Stimulated activated CD4-positive, alpha-beta T cell treated with anti-CD3 and anti-CD28 coated beads, TNF-alpha, amount 100 ng/mL, for 4 hours (primary cell): ENCODE measurements at regions not wholly inside any gene's neighbourhood (a gene's known extent, or its start where the extent isn't known, plus 50 kb on each side); places are given as distances from the start of the nearest gene placed in this dataset.

Source experiments
- DNase-seq, 3 experiments: peaks; one replicate each; pipeline ENCODE4 v3.0.0-alpha.2; 2020; ENCODE audit warnings: low read depth in 3 of 3

DNA sequence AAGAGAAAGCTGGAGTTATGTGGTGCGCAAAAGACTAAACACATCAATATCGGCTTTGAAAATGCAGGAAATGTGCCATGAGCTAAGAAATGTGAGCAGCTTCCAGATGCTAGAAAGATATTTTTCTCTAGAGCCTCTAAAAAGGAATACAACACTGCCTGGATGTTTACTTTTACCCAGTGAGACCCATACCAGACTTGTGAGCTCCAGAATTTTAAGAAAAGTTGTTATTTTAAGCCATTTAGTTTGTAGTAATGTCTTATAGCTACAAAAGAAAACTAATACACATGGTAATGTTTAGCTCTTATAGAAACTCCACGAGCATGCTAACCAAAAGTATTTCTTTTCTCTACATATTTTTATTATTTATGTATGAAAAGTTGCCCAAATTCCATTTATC lies 1389.4 kb downstream of the C4orf33 start:
- DNase-seq: no peak

DNA sequence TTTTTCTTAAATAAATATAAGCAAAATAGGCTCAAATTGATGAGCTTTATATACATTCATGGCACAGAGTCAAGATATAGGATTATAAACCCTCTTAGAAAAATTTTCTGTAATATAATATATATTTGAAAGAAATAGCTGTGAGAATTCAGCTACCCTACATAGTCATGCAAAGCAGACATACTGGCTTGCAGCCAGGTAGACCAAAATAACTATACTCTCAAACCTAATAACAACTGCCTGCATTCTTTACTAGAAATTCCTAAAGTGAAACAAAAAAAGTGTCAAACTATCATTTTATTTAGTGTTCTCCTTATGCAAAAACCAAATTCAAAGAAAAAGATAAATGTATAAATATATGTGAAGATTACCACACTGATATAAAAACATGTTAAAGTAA lies 1390.2 kb downstream of the C4orf33 start:
- DNase-seq: no peak

DNA sequence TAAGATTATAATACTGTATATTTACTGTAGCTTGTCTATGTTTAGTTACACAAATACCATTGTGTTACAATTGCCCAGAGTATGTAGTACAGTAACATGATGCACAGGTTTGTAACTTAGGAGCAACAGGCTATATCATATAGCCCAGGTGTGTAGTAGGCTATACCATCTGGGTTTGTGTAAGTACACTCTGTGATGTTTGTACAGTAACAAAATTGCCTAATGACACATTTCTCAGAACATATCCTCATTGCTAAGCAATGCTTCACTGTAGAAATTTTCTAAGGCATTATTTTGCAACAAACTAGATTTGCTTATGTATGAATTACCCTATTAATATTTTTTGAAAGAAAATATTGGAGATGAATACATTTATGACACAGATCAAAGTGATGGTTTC lies 1390.9 kb downstream of the C4orf33 start:
- no peak for DNase-seq

DNA sequence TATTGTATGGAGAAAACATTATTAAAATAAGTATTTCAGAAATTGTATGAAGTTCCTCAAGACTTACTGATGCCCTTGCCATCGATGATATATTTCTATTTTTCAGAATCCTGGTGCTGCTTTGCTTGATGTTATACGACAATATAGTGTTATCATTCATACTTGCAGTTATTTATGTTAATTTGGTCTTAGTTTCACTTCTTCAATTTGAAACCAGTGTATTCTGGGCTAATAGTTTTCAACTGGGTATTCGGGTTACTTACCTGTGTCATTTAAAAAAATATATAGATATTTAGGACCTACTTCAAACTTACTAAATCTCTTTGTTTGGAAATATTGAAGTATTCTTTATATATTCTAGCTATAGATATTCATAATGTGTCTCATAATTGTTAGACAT lies 1414.7 kb downstream of the C4orf33 start:
- DNase-seq: no peak

DNA sequence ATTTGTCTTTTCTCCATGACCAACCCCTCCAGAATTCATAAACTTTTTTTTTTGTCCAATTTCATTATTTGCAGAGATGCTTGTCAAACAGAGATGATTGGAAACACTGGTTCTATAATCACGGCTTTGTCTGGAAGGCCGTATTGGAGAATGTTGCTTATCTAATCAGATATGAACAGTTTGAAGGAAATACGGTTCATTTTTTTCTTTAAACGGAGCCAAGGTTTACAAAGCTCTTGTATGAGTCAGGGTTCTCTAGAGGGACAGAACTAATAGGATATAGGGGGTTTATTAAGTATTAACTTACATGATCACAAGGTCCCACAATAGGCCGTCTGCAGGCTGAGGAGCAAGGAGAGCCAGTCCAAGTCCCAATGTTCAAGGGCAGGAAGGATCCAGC lies 1415.8 kb downstream of the C4orf33 start:
- DNase-seq: no peak

DNA sequence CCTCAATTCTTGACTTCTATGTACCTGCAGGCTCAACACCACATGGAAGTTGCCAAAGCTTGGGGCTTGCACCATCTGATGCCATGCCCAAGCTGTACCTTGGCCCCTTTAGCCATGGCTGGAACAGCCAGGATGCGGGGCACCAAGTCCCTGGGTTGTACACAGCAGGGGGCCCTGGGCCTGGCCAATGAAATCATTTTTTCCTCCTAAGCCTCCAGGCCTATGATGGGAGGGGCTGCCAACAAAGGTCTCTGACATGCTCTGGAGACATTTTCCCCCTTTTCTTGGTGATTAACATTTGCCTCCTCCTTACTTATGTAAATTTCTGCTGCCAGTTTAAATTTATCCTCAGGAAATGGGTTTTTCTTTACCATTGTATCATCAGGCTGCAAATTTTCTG lies 1428.1 kb downstream of the C4orf33 start:
- DNase-seq: no peak

DNA sequence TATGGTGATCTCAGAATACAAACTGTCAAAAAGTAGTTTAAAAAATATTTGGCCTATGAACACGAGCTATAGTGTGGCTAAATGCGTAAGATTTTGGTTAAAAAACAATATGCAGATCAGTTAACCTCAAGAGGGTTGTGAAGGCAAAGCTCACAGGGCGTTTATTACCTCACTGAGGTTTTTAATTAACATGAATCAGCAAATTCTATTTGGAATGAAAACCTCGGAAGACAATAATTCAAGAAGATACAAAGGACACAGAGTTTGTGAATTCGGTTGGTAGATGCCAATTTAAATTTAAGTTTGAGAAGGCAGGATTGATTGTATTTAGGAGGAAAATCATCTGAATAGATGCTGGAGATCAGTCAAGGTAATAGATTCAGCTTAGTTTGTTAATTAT lies 1434.6 kb downstream of the C4orf33 start:
- no peak for DNase-seq

DNA sequence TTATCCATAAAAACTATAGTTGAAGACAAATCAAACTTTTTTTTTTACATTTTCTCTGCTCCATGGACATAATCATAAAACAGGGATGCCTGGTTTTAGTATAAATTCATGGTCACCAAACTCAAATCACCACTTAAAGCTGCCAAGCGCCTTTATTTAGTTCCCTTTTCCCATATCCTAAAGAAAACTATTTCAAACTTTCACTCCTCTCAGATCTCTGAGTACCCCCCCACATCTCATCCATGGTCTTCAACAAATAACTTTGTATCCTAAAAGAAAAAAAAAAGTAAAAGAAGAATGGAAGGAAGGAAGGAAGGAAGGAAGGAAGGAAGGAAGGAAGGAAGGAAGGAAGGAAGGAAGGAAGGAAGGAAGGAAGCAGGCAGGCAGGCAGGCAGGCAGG lies 1438.7 kb downstream of the C4orf33 start:
- DNase-seq: no peak

DNA sequence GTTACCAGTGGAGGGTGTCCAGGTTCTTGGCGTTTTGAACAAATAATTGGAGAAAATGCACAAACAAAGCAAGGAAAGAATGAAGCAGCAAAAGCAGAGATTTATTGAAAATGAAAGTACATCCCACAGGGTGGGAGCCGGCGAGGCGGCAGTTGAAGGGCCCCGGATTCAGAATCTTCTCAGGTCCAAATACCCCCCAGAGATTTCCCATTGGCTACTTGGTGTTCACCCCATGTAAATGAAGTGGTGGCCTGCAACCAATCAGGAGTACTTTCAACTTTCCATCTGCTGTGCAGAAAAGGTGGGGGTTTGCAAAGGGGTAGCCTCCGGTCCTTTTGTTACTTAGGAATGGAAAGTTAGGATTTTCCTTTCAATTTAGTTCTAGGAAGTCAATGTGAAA lies 1447.0 kb downstream of the C4orf33 start:
- no peak for DNase-seq

DNA sequence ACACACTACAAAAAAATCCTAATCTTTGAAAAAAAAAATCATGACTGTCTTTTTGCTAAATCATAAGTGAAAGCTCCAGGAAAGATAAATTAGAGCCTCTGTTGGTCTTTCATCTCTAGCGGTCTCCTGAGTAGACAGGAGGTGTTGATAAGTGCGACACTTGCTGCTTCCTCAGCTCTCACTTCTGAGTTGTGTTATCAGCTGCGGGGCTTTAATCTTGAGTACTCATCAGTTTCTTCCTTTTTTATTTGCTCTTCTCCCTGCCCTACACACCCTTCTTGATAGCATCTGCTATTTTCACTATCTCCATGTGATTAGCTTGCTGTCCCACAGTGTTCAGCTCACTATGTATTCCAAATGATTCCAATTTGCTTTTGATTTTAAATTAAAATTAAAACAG lies 1449.2 kb downstream of the C4orf33 start:
- DNase-seq: no peak

DNA sequence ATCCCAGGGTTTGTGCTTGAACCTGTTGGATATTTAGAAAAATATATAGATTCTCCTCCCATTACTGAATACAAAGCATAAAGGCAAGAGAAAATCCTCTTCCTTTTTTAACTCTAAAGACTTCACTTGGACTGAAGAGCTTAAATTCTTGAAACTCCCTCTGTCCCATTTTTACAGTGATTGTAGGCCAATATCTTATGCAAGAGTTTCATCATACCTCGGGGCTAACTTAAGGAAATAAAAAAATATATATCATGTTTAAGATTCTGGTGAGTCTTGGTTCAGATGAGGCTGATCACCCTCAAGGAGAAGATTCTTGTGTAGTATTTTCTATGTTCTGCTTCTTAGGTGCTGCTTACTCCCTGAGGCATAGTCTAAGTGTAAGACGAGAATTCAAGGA lies 1449.6 kb downstream of the C4orf33 start:
- no peak for DNase-seq

DNA sequence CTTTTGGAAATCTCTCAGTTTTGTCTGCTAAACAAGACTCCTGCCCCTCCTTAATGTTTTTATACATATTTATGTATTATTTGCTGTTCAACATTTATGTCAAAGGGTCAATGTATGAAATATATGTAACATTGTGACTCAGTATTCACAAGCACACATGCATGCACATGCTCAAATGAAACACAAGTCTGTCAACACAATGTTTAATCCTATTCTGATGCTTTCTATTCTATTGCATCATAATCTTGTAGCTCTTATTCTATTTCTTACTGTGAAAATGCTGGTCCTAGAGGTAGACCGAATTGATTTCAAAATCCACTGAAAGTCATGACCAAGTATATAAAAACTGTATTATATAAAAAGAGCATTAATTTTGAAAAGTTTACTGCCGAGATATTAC lies 1463.3 kb downstream of the C4orf33 start:
- DNase-seq: no peak

DNA sequence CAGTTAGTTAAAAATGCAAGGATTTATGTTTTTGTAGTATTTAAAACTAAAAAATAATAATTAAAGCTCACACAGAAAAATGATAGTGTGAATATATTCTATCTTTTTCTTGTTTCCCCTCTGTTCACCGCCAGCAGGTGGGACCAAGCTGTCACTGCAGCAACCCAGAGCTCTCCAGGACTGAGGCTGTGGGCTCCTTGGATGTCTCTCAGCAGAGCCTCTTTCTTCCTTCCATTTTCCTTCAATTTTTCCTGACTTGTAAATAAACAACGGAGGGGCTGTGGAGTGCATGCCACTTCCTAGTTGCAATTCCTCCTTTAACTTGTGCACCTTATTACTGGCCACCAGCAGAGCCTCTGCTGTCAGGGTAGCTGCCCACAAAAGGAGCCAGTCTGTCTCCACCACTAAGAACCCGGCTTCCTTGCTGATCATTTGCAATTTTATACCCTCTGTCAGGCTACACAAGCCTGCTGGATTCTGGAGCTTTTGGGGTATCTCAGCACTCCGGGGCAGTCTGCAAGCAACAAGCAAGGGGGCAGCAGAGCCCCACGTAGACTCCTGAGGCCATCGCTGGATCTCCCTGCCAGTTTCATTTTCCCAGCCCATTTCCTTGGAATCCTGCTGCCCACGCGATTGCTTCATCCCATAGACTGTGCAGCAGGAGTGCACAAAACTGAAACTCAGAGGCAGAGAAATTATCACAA lies 1467.4 kb downstream of the C4orf33 start:
- no peak for DNase-seq

DNA sequence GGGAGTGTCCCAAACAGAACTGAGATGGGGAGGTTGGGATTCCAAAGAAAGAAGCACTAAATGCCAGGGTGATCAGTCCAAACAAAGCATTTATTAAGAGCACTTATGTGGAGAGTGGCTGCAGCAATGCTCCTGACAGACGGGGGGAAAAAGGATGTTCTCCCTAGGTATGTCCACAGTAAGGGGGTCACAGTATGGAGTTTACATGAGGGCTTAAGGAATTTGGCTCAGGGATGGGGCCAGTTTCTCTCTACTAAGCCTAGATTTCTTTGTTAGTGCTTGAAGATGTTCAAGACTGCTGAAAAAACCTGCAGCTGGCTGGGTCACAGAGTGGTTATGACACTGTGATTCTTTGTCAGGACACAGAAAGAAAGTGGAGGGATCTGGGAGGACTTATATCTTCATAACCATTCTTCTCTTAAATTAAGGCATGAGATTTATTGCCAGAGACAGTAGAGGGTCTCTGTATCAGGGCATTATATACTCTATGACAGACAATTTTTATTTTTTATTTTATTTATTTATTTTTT lies 1468.0 kb downstream of the C4orf33 start:
- no peak for DNase-seq

DNA sequence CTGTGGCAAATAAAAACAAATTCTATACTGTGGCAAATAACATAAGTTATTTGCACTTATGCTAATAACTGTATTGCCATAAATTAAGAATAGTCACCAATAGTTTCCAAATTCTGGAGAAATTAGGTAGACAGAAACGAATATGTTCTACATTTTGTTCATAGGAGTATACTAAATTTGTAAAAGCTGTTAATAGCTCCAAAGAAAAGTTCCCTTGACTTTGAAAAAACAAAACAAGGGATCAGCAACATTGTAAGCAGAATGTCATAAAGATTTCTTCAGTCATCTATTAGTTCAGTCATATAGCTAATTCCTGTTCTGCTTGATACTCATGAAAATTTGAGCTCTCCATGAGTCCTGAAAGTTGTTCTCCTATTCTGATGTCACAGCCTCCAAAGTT lies 1472.8 kb downstream of the C4orf33 start:
- no peak for DNase-seq

DNA sequence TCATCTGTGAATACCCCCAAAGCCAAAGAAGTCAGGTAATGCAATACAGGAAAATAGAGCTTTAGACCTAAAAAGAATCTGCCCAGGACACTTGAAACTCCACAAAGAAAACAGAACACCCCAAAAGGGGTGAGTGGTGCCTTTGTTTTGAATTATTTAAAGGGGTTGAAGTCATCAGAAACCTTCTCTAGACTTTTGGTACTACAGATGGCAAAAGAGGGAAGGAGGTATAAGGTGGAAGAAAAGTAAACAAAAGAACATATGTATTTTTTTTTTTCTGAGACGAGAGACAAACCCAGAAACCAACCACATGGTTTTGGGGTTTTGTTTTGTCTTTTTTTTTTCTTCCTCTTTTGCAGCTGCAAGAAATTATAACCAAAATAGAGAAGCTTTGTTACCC lies 1477.8 kb downstream of the C4orf33 start:
- no peak for DNase-seq

DNA sequence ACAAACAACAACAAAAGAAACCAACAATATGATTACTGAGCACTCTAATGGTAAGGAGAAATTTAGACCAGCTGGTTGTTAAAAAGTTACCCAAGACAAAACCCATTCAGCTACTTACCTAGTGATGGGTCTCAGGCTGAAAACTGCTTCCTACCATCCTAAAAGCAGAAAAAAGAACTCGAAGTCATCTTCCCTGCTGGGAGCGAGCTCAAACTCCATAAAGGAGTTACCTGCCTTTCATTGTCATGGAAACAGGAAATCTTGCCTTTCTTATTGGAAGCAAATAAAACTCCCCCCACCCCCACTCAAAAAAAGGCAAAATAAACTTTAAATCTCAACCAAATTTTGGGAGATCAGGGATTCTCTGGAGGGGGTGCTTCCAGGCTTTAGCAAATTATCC lies 1478.3 kb downstream of the C4orf33 start:
- no peak for DNase-seq

DNA sequence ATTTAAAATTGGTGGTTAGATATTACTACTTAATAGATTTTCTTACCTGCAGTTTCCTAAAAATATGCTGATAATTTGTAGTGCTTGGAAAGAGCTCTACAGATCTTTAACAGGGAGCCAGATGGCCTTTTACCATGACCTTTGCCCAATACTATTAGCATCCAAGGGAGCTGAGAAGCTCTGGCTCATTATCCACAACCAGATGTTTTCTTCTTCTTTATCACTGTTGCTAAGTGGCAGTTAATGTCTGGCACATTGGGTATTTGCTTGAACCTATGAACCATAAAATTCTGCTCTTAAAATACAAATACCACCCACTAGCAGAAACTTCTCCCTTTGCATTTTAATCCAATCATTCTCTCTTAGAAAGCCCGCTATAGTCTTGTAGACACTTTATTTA lies 1480.3 kb downstream of the C4orf33 start:
- no peak for DNase-seq

DNA sequence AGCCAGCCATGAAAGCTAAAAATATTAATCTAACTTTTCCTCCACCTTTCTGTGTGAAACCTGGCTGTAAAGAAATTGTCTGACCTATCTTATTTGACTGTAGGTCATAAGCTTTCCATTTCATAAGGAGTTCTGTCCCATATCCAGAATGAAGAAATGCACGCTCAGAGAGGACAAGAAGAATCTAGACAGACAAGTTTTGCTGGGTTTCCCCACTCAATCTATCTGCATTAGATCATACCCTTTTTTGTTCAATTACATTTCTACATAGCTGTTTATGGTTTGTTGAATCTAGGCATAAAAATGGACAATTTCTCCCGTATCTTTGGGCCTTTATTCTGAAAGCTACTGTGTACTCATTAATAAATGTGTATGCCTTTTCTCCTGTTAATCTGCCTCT lies 1495.1 kb downstream of the C4orf33 start:
- no peak for DNase-seq

DNA sequence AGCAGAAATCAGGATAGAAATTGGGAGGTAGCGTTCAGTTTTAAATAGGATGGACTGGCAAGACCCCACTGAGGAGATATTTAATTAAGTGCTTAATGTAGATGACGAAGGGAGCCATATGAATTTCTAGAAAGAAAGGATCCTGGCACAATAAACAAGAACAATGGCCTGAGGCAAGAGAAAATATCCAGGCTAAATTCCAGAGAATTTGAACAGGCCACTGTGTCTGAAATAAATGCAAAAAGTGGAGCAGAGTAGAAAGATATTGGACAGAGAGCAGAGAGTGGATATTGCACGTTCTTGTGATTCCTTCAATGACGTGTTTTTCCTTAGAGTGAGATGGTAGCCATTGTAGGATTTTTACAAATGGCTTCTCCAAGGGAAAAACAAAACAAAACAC lies 1504.8 kb downstream of the C4orf33 start:
- no peak for DNase-seq

DNA sequence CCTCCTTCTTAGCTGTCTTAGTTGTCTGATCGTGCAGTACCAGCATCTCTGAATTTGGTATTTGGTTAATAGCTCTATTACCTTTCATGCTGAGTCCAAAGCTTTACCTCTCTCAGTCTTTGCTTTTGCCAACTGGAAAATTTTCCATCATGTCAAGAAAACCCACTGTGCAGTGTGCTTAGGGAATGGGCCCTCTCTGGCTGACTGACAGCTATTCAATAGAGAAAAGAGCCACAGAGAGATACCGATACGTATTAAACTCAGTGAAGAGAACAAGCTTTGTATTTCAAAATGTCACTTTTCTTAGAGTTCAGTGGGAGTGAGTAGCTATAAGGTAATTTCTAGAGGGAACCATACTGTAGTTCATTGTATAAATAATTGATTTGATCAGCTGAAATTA lies 1507.1 kb downstream of the C4orf33 start:
- DNase-seq: no peak

DNA sequence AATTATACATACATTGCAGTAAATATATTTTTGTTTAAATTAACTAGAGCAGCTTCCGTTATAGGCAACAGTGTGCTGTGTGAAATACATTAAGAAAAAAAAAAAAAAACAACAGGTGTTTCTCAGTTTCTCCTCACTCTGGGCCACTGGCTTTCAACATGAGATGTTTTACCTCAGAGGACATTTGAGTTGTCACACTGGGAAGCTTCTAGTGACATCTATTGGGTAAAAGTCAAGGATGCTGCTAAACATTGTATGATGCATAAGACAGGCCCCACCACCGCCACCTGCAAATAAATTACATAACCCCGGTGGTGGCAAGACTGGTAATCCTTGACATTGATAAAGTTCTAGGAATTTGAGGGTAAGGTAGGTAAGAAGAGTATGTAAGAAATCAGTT lies 1512.2 kb downstream of the C4orf33 start:
- no peak for DNase-seq

DNA sequence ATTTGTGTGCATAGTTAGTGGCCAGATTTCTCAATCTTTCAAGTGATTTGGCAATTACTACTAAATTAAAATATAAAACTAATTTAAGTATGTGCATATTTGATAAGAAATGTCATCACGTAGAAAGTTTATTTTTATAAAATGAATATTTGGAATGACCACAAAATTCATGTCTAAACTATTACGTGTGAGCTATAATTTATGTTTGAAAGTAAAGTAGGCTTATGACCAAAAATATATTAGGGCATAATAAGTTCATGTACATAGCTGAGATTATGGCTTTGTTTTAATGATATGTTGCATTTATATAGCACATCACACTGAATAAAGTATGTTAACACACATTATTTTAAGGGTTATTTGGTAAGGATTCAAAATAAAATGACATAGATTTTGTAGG lies 1532.6 kb downstream of the C4orf33 start:
- DNase-seq: no peak
